ENCODE measurements at regions not wholly inside any gene's neighbourhood (a gene's known extent, or its start where the extent isn't known, plus 50 kb on each side); places are given as distances from the start of the nearest gene placed in this dataset.

- Histone ChIP-seq H3K27me3 (replicated peaks in 1 of 4; ENCODE audit: control insufficient read depth in 3 of 4, extremely low read depth in 1 of 4, insufficient read depth in 3 of 4, low read length in 3 of 4) (no peaks in the 10 kb centered on the region), H3K27ac (ENCODE audit: low read depth, low read length) (no peak overlapping the region), H3K9ac (replicated peaks in 1 of 4; ENCODE audit: extremely low read depth in 1 of 4, low read depth in 3 of 4, low read length in 3 of 4) (no peak overlapping the region), H4K5ac (ENCODE audit: insufficient read length, low read depth, low read length) (no peak overlapping the region), H3K18ac (ENCODE audit: extremely low read depth, low read length) (no peak overlapping the region), H3K23me2 (ENCODE audit: low read depth, low read length) (no peaks in the 10 kb centered on the region), H3K79me1 (ENCODE audit: low read depth, low read length) (no peaks in the 10 kb centered on the region), H3K4me1 (replicated peaks in 1 of 4; ENCODE audit: control insufficient read depth in 3 of 4, insufficient read depth in 4 of 4, low read length in 3 of 4) (no peaks in the 10 kb centered on the region), H3K4ac (replicated peaks; ENCODE audit: insufficient read length, low read depth, low read length) (no peak overlapping the region), H4K8ac (ENCODE audit: extremely low read depth, insufficient read depth, low read length) (no peak overlapping the region), H3K4me3 (ENCODE audit: extremely low read depth in 1 of 4, insufficient read depth in 2 of 4, low read depth in 3 of 4, low read length in 4 of 4) (no peak overlapping the region), H2BK20ac (ENCODE audit: low read length) (no peak overlapping the region), H4K91ac (replicated peaks; ENCODE audit: insufficient read length, low read length) (no peak overlapping the region), H3K79me2 (ENCODE audit: control insufficient read depth in 1 of 2, insufficient read depth in 2 of 2, low read length in 2 of 2) (no peaks in the 10 kb centered on the region), H3K4me2 (ENCODE audit: insufficient read depth in 1 of 2, low read depth in 2 of 2, low read length in 2 of 2) (no peak overlapping the region), H2BK15ac (ENCODE audit: low read length) (no peak overlapping the region), H2BK120ac (replicated peaks; ENCODE audit: low read depth, low read length) (no peak overlapping the region), H3K36me3 (ENCODE audit: control insufficient read depth in 2 of 4, insufficient read depth in 4 of 4, low read length in 3 of 4) (no peaks in the 10 kb centered on the region), H4K20me1 (replicated peaks in 1 of 2; ENCODE audit: control insufficient read depth in 1 of 2, insufficient read depth in 2 of 2, low read length in 2 of 2) (no peaks in the 10 kb centered on the region), H3K56ac (replicated peaks; ENCODE audit: insufficient read length, low read depth, low read length) (no peak overlapping the region), H3K14ac (ENCODE audit: insufficient read length) (no peak overlapping the region), H3K9me3 (ENCODE audit: insufficient read depth in 2 of 2, low read depth in 1 of 2, low read length in 1 of 2) (no peaks in the 10 kb centered on the region), H3K23ac (ENCODE audit: insufficient read length) (no peak overlapping the region), H2BK12ac (ENCODE audit: low read depth, low read length) (no peak overlapping the region), H2BK5ac (ENCODE audit: low read depth, low read length) (no peak overlapping the region), H2AFZ (ENCODE audit: low read length) (no peak overlapping the region; the same call in 1 of the 2 replicates), H2AK5ac (ENCODE audit: low read depth, low read length) (no peak overlapping the region)
- DNase-seq (ENCODE audit: low read depth in 1 of 2, low spot score in 2 of 2), result no peak
- FAIRE-seq, result no peak
- POLR2A ChIA-PET (ENCODE audit: partially characterized antibody), result no interaction called here
- WGBS, 2 experiments (ENCODE audit: extremely low coverage in 1 of 2, insufficient coverage in 1 of 2, insufficient read length in 1 of 2, insufficient replicate concordance in 2 of 2, low coverage in 1 of 2, low lambda C conversion rate in 2 of 2, missing lambda C conversion rate in 1 of 2), result 64% methylated on average over 2 of the region's 2 CpGs; no CpG with 5 or more reads in 1 of the 2 experiments
- TF ChIP-seq POU5F1 (IDR thresholded peaks at IDR 0.05; ENCODE audit: low read depth, low read length) (no peak), POLR2A (IDR thresholded peaks at IDR 0.05; ENCODE audit: control extremely low read depth in 1 of 2, low read depth in 2 of 2, low read length in 2 of 2) (no peak), HDAC6 (IDR thresholded peaks at IDR 0.05; ENCODE audit: low read depth, low read length) (no peak)
- CTCF ChIA-PET (ENCODE audit: partially characterized antibody), result interaction anchor here (0.9 to 1.6 kb wide), 2 partner anchors 30 to 40 kb away, joined by 3 read pairs; no protein-coding TSS in a partner anchor
Observed at GRCh38 chr3:117938974-117939373, 1095.7 kb downstream of the IGSF11 start.
